HEK293 (cell line): ENCODE measurements at regions not wholly inside any gene's neighbourhood (a gene's known extent, or its start where the extent isn't known, plus 50 kb on each side); places are given as distances from the start of the nearest gene placed in this dataset.

Source experiments
- ZBTB48 ChIP-seq: fragments of 450-650 bp; formaldehyde crosslinking; IDR thresholded peaks from 2 replicates; pipeline ENCODE4 v1.5.1; 2016; ENCODE audit warnings: missing biosample characterization, missing genetic modification characterization
- ZNF140 ChIP-seq: fragments of 450-650 bp; formaldehyde crosslinking; IDR thresholded peaks from 2 replicates; pipeline ENCODE4 v1.5.1; 2016; ENCODE audit warnings: missing biosample characterization, missing genetic modification characterization
- ZNF184 ChIP-seq: fragments of 450-650 bp; IDR thresholded peaks from 2 replicates; pipeline ENCODE4 v1.5.1; 2018; ENCODE audit warnings: missing biosample characterization, mild to moderate bottlenecking, missing genetic modification characterization
- TF ChIP-seq, protein P1 (sequence below): fragments of 450-650 bp; formaldehyde crosslinking; IDR thresholded peaks from 2 replicates; pipeline ENCODE4 v1.5.1; 2016; ENCODE audit warnings: missing biosample characterization, missing genetic modification characterization
- TF ChIP-seq, protein P2 (sequence below): fragments of 450-650 bp; formaldehyde crosslinking; IDR thresholded peaks from 2 replicates; pipeline ENCODE4 v1.5.1; 2016; ENCODE audit warnings: missing biosample characterization, missing genetic modification characterization

DNA sequence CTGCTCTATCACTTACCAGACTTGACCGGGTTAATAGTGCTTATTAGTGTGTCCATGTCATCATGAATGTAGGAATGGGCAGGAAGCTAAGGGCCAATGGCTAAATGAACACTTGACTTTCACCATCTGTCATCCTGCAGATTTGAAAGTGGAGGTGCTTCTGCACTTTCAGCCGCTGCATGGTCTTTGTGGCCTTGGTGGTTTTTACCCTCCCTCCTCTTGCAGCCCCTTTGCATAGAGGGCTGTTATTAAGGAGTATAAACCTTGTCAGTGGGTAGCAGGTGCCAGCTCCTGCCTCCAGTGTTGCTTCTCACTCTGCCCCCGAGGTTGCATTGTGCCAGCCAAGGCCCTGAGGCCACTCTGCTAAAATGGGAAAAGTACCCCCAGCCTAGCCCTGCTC, 122.2 kb upstream of the TNFAIP3 start:
- TF ChIP-seq, protein P1, sequence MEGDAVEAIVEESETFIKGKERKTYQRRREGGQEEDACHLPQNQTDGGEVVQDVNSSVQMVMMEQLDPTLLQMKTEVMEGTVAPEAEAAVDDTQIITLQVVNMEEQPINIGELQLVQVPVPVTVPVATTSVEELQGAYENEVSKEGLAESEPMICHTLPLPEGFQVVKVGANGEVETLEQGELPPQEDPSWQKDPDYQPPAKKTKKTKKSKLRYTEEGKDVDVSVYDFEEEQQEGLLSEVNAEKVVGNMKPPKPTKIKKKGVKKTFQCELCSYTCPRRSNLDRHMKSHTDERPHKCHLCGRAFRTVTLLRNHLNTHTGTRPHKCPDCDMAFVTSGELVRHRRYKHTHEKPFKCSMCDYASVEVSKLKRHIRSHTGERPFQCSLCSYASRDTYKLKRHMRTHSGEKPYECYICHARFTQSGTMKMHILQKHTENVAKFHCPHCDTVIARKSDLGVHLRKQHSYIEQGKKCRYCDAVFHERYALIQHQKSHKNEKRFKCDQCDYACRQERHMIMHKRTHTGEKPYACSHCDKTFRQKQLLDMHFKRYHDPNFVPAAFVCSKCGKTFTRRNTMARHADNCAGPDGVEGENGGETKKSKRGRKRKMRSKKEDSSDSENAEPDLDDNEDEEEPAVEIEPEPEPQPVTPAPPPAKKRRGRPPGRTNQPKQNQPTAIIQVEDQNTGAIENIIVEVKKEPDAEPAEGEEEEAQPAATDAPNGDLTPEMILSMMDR (tag by site-specific recombination): no peak
- TF ChIP-seq, protein P2, sequence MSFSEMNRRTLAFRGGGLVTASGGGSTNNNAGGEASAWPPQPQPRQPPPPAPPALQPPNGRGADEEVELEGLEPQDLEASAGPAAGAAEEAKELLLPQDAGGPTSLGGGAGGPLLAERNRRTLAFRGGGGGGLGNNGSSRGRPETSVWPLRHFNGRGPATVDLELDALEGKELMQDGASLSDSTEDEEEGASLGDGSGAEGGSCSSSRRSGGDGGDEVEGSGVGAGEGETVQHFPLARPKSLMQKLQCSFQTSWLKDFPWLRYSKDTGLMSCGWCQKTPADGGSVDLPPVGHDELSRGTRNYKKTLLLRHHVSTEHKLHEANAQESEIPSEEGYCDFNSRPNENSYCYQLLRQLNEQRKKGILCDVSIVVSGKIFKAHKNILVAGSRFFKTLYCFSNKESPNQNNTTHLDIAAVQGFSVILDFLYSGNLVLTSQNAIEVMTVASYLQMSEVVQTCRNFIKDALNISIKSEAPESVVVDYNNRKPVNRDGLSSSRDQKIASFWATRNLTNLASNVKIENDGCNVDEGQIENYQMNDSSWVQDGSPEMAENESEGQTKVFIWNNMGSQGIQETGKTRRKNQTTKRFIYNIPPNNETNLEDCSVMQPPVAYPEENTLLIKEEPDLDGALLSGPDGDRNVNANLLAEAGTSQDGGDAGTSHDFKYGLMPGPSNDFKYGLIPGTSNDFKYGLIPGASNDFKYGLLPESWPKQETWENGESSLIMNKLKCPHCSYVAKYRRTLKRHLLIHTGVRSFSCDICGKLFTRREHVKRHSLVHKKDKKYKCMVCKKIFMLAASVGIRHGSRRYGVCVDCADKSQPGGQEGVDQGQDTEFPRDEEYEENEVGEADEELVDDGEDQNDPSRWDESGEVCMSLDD (tag by site-specific recombination): no peak
- TF ChIP-seq ZNF140 (tag by site-specific recombination) (no peak), ZNF184 (tag by site-specific recombination) (no peak), ZBTB48 (no peak)
